ENCODE measurements at regions not wholly inside any gene's neighbourhood (a gene's known extent, or its start where the extent isn't known, plus 50 kb on each side); places are given as distances from the start of the nearest gene placed in this dataset.

DNA sequence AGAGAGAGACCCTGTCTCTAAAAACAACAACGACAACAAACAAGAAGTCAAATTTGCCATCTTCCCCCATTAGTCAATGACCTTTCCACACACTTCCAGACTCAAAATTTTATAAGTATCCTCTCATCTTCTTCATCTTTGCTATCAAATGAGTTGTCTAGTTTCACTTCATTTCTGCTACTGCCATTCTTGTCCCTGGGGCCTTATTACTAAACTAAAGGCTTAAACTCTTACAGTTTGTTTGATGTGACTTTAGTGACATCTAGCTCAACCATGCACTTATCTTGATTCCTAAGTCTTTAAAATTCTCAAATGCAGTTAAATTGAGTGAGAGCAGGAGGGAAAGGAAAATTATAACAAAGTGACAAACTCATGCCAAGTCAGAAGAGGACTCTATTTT is 271.8 kb upstream of the GK2 start:
- no peak for TF ChIP-seq CTCF (IDR thresholded peaks at IDR 0.05; ENCODE audit: poor library complexity)
- TF ChIP-seq EZH2phosphoT487 (IDR thresholded peaks at IDR 0.05; ENCODE audit: low read depth, severe bottlenecking, unreplicated experiment) = no peak

Measured in hepatocyte (in vitro differentiated cells).